Activated naive CD4-positive, alpha-beta T cell treated with anti-CD3 and anti-CD28 coated beads, Interleukin-2, amount 10 ng/mL, durations not matched to agents 7 days and 5 days (primary cell): ENCODE measurements at regions not wholly inside any gene's neighbourhood (a gene's known extent, or its start where the extent isn't known, plus 50 kb on each side); places are given as distances from the start of the nearest gene placed in this dataset.
"Not testable (repeated sequence)": the region's sequence is repeated elsewhere in the genome, so short reads cannot be mapped to it uniquely, and the experiment has no call there.

ENCODE experiments used
- CTCF ChIA-PET: fragments of 350-600 bp; sonication (Branson Sonifier 250); formaldehyde crosslinking; loops from one replicate; lab custom pipeline; 2021; ENCODE audit warnings: antibody characterized with exemption; lab: Charles Lee
- DNase-seq: peaks from one replicate; pipeline ENCODE4 v3.0.0-alpha.2; 2020
- H3K27ac Mint-ChIP-seq: one replicate; pipeline ENCODE4 v1.8.0; 2021; ENCODE audit warnings: mild to moderate bottlenecking, moderate library complexity, mixed read lengths
- H3K27me3 Mint-ChIP-seq: one replicate; pipeline ENCODE4 v1.8.0; 2021; ENCODE audit warnings: mild to moderate bottlenecking, mixed read lengths
- H3K36me3 Mint-ChIP-seq: one replicate; pipeline ENCODE4 v1.8.0; 2021; ENCODE audit warnings: mixed read lengths
- H3K4me1 Mint-ChIP-seq: one replicate; pipeline ENCODE4 v1.8.0; 2021; ENCODE audit warnings: mixed read lengths
- H3K4me3 Mint-ChIP-seq: one replicate; pipeline ENCODE4 v1.8.0; 2021; ENCODE audit warnings: mild to moderate bottlenecking, moderate library complexity, mixed read lengths
- H3K9me3 Mint-ChIP-seq: one replicate; pipeline ENCODE4 v1.8.0; 2021; ENCODE audit warnings: mixed read lengths

GRCh38 chr9:67394038-67394437, 401.7 kb upstream of the SPATA31A3 start:
- H3K36me3 Mint-ChIP-seq, H3K27me3 Mint-ChIP-seq, H3K4me3 Mint-ChIP-seq, H3K4me1 Mint-ChIP-seq, DNase-seq, H3K27ac Mint-ChIP-seq, CTCF ChIA-PET, H3K9me3 Mint-ChIP-seq: not testable (repeated sequence)

GRCh38 chr9:67369664-67370063, 377.3 kb upstream of the SPATA31A3 start:
- H3K27ac Mint-ChIP-seq, H3K27me3 Mint-ChIP-seq, H3K9me3 Mint-ChIP-seq, H3K4me1 Mint-ChIP-seq, DNase-seq, H3K4me3 Mint-ChIP-seq, H3K36me3 Mint-ChIP-seq, CTCF ChIA-PET: not testable (repeated sequence)

GRCh38 chr9:67362325-67362724, 370.0 kb upstream of the SPATA31A3 start:
- H3K4me1 Mint-ChIP-seq, H3K4me3 Mint-ChIP-seq, H3K27me3 Mint-ChIP-seq, CTCF ChIA-PET, H3K36me3 Mint-ChIP-seq, H3K9me3 Mint-ChIP-seq, DNase-seq, H3K27ac Mint-ChIP-seq: not testable (repeated sequence)

- CTCF ChIA-PET, H3K27me3 Mint-ChIP-seq, H3K36me3 Mint-ChIP-seq, H3K4me3 Mint-ChIP-seq, H3K9me3 Mint-ChIP-seq, H3K27ac Mint-ChIP-seq, DNase-seq, H3K4me1 Mint-ChIP-seq: not testable (repeated sequence)
Observed at GRCh38 chr9:67353961-67354360, 361.6 kb upstream of the SPATA31A3 start.

GRCh38 chr9:67349424-67349759, 357.0 kb upstream of the SPATA31A3 start:
- H3K4me1 Mint-ChIP-seq, CTCF ChIA-PET, H3K4me3 Mint-ChIP-seq, H3K27ac Mint-ChIP-seq, H3K9me3 Mint-ChIP-seq, DNase-seq, H3K36me3 Mint-ChIP-seq, H3K27me3 Mint-ChIP-seq: not testable (repeated sequence)

- H3K9me3 Mint-ChIP-seq, H3K36me3 Mint-ChIP-seq, H3K27me3 Mint-ChIP-seq, H3K4me1 Mint-ChIP-seq, DNase-seq, CTCF ChIA-PET, H3K27ac Mint-ChIP-seq, H3K4me3 Mint-ChIP-seq: not testable (repeated sequence)
Observed at GRCh38 chr9:67348562-67349423, 356.4 kb upstream of the SPATA31A3 start.

- H3K9me3 Mint-ChIP-seq, H3K27me3 Mint-ChIP-seq, H3K4me1 Mint-ChIP-seq, H3K27ac Mint-ChIP-seq, H3K36me3 Mint-ChIP-seq, H3K4me3 Mint-ChIP-seq, DNase-seq, CTCF ChIA-PET: not testable (repeated sequence)
Observed at GRCh38 chr9:67348094-67348493, 355.7 kb upstream of the SPATA31A3 start.

GRCh38 chr9:67339216-67339615, 346.9 kb upstream of the SPATA31A3 start:
- H3K4me1 Mint-ChIP-seq, H3K36me3 Mint-ChIP-seq, H3K27ac Mint-ChIP-seq, H3K9me3 Mint-ChIP-seq, H3K27me3 Mint-ChIP-seq, H3K4me3 Mint-ChIP-seq, DNase-seq, CTCF ChIA-PET: not testable (repeated sequence)

GRCh38 chr9:67338201-67338600, 345.9 kb upstream of the SPATA31A3 start:
- CTCF ChIA-PET, H3K9me3 Mint-ChIP-seq, H3K36me3 Mint-ChIP-seq, H3K27ac Mint-ChIP-seq, H3K4me3 Mint-ChIP-seq, DNase-seq, H3K27me3 Mint-ChIP-seq, H3K4me1 Mint-ChIP-seq: not testable (repeated sequence)

GRCh38 chr9:67334727-67335572, 342.6 kb upstream of the SPATA31A3 start:
- CTCF ChIA-PET, H3K27ac Mint-ChIP-seq, DNase-seq, H3K4me1 Mint-ChIP-seq, H3K4me3 Mint-ChIP-seq, H3K9me3 Mint-ChIP-seq, H3K27me3 Mint-ChIP-seq, H3K36me3 Mint-ChIP-seq: not testable (repeated sequence)

GRCh38 chr9:67331634-67332033, 339.3 kb upstream of the SPATA31A3 start:
- H3K27ac Mint-ChIP-seq, H3K36me3 Mint-ChIP-seq, H3K4me1 Mint-ChIP-seq, H3K4me3 Mint-ChIP-seq, H3K9me3 Mint-ChIP-seq, DNase-seq, CTCF ChIA-PET, H3K27me3 Mint-ChIP-seq: not testable (repeated sequence)

GRCh38 chr9:67313409-67313808, 321.1 kb upstream of the SPATA31A3 start:
- H3K27ac Mint-ChIP-seq, DNase-seq, CTCF ChIA-PET, H3K36me3 Mint-ChIP-seq, H3K27me3 Mint-ChIP-seq, H3K4me3 Mint-ChIP-seq, H3K4me1 Mint-ChIP-seq, H3K9me3 Mint-ChIP-seq: not testable (repeated sequence)

- H3K4me1 Mint-ChIP-seq, H3K4me3 Mint-ChIP-seq, H3K9me3 Mint-ChIP-seq, H3K27ac Mint-ChIP-seq, H3K36me3 Mint-ChIP-seq, H3K27me3 Mint-ChIP-seq, DNase-seq, CTCF ChIA-PET: not testable (repeated sequence)
Observed at GRCh38 chr9:67312504-67312903, 320.2 kb upstream of the SPATA31A3 start.

GRCh38 chr9:67307109-67307508, 314.8 kb upstream of the SPATA31A3 start:
- H3K27ac Mint-ChIP-seq, H3K4me3 Mint-ChIP-seq, DNase-seq, H3K36me3 Mint-ChIP-seq, H3K9me3 Mint-ChIP-seq, CTCF ChIA-PET, H3K4me1 Mint-ChIP-seq, H3K27me3 Mint-ChIP-seq: not testable (repeated sequence)

GRCh38 chr9:67288797-67289196, 296.4 kb upstream of the SPATA31A3 start:
- H3K36me3 Mint-ChIP-seq, H3K4me3 Mint-ChIP-seq, H3K27me3 Mint-ChIP-seq, DNase-seq, H3K27ac Mint-ChIP-seq, H3K4me1 Mint-ChIP-seq, CTCF ChIA-PET, H3K9me3 Mint-ChIP-seq: not testable (repeated sequence)
